HepG2 (cell line): ENCODE measurements at regions not wholly inside any gene's neighbourhood (a gene's known extent, or its start where the extent isn't known, plus 50 kb on each side); places are given as distances from the start of the nearest gene placed in this dataset.

Experiments
- ATAC-seq: fragments of 200-7000 bp; cut with Tn5 transposase; 3 replicates; pipeline ENCODE4 v1.9.1; 2020; ENCODE audit warnings: mild to moderate bottlenecking, moderate library complexity
- BruUV-seq: library from RNA; stranded (reverse); fragments of 400-500 nt; replicated peaks from 2 replicates; lab custom pipeline; 2021; lab: Mats Ljungman, UMichigan
- CTCF ChIA-PET: fragments of 300-600 bp; formaldehyde crosslinking; extraction: SDS; loops from one replicate; lab custom pipeline; 2021; ENCODE audit warnings: low total read pairs, inconsistent platforms, low intra/inter-chr PET ratio; lab: Yijun Ruan, JAX
- POLR2A ChIA-PET: fragments of 350-600 bp; sonication (Branson Sonifier 250); formaldehyde crosslinking; loops from one replicate; lab custom pipeline; 2020; ENCODE audit warnings: antibody characterized with exemption, inconsistent platforms; lab: Yijun Ruan, JAX
- DNase-seq: peaks from one replicate; pipeline ENCODE4 v3.0.0-alpha.2; 2015; ENCODE audit warnings: low spot score
- FAIRE-seq: peaks from 3 replicates; lab custom pipeline; 2011; peaks lifted over from hg19 to GRCh38; lab: Jason Lieb, UNC
- H2AFZ ChIP-seq: one replicate; pipeline ENCODE4 v1.6.1; 2011; ENCODE audit warnings: low read length, inconsistent platforms
- H3K27ac ChIP-seq: fragments of 300-600 bp; 3 replicates; pipeline ENCODE4 v1.8.0; 2011; ENCODE audit warnings: mixed run types, mild to moderate bottlenecking, mixed read lengths, low read length, inconsistent platforms; ENCODE audit not compliant: insufficient read depth; ENCODE audit errors: extremely low read length
- H3K27me3 ChIP-seq, 2 experiments: fragments of 200-600 bp in 1 of 2; 2 replicates in 1 of 2; 3 replicates in 1 of 2; pipeline versions ENCODE4 v1.6.0 to v1.8.0; 2011; ENCODE audit warnings: low read length in 2 of 2, mild to moderate bottlenecking in 2 of 2, moderate library complexity in 2 of 2, inconsistent platforms in 1 of 2; ENCODE audit not compliant: insufficient read depth in 2 of 2, control insufficient read depth in 1 of 2
- H3K36me3 ChIP-seq, 2 experiments: fragments of 200-600 bp in 1 of 2; replicated peaks in 1 of 2; 2 replicates in 1 of 2; 3 replicates in 1 of 2; pipeline versions ENCODE4 v1.5.1 to v1.8.0; 2011; ENCODE audit warnings: low read length in 2 of 2, inconsistent platforms in 1 of 2; ENCODE audit not compliant: insufficient read depth in 2 of 2, control insufficient read depth in 1 of 2
- H3K4me1 ChIP-seq: 2 replicates; pipeline ENCODE4 v1.5.1; 2012; ENCODE audit warnings: low read length, inconsistent platforms; ENCODE audit not compliant: insufficient read depth
- H3K4me2 ChIP-seq: 2 replicates; pipeline ENCODE4 v1.6.0; 2011; ENCODE audit warnings: low read depth, low read length, inconsistent platforms
- H3K4me3 ChIP-seq, 3 experiments: fragments of 200-600 bp in 1 of 3; sonication (generic), shearing (Covaris generic) in 1 of 3; replicated peaks in 1 of 3; 2 replicates each; pipeline ENCODE4 v1.5.1; 2011 to 2016; ENCODE audit warnings: low read length in 3 of 3, inconsistent platforms in 2 of 3, low read depth in 2 of 3, mild to moderate bottlenecking in 2 of 3, control low read depth in 1 of 3, mixed read lengths in 1 of 3; ENCODE audit not compliant: insufficient read depth in 1 of 3
- H3K79me2 ChIP-seq: one replicate; pipeline ENCODE4 v1.6.1; 2011; ENCODE audit warnings: low read length, inconsistent platforms; ENCODE audit not compliant: insufficient read depth
- H3K9ac ChIP-seq: 2 replicates; pipeline ENCODE4 v1.6.0; 2011; ENCODE audit warnings: mild to moderate bottlenecking, low read depth, low read length, inconsistent platforms; ENCODE audit not compliant: insufficient read depth
- H3K9me3 ChIP-seq: 2 replicates; pipeline ENCODE4 v1.5.1; 2012; ENCODE audit warnings: mild to moderate bottlenecking, low read length
- H4K20me1 ChIP-seq: 2 replicates; pipeline ENCODE4 v1.6.0; 2011; ENCODE audit warnings: inconsistent platforms, mild to moderate bottlenecking, low read length, moderate library complexity; ENCODE audit not compliant: insufficient read depth
- CCDC6 ChIP-seq: sonication (generic); formaldehyde crosslinking; IDR thresholded peaks from 2 replicates; pipeline ENCODE4 v1.8.1; 2022; ENCODE audit warnings: mild to moderate bottlenecking, missing genetic modification reagents, moderate library complexity
- CREM ChIP-seq, 2 experiments: sonication (generic) in 1 of 2; formaldehyde crosslinking in 1 of 2; IDR thresholded peaks; 2 replicates each; pipeline versions ENCODE4 v1.4.0 to v1.6.1; 2016 to 2020; ENCODE audit warnings: antibody characterized with exemption in 1 of 2, mild to moderate bottlenecking in 1 of 2, missing genetic modification reagents in 1 of 2
- E2F5 ChIP-seq: sonication (generic); formaldehyde crosslinking; conservative IDR thresholded peaks from 2 replicates; pipeline ENCODE4 v1.4.0; 2020; ENCODE audit warnings: missing genetic modification reagents
- ERF ChIP-seq: IDR thresholded peaks from 2 replicates; pipeline ENCODE4 v1.6.1; 2018; ENCODE audit warnings: missing biosample characterization, missing genetic modification reagents
- JARID2 ChIP-seq: sonication (generic); formaldehyde crosslinking; IDR thresholded peaks from 2 replicates; pipeline ENCODE4 v1.8.1; 2023; ENCODE audit warnings: missing genetic modification reagents, inconsistent platforms; ENCODE audit not compliant: insufficient replicate concordance
- MXD3 ChIP-seq: IDR thresholded peaks from 2 replicates; pipeline ENCODE4 v1.6.1; 2016; ENCODE audit warnings: mild to moderate bottlenecking, missing biosample characterization, missing genetic modification reagents
- NONO ChIP-seq, 2 experiments: fragments of 450-650 bp in 1 of 2; sonication (generic) in 1 of 2; formaldehyde crosslinking in 1 of 2; IDR thresholded peaks in 1 of 2; conservative IDR thresholded peaks in 1 of 2; 2 replicates each; pipeline versions ENCODE4 v1.6.1 to v1.8.0; 2017 to 2022; ENCODE audit warnings: mild to moderate bottlenecking in 1 of 2, missing genetic modification reagents in 1 of 2, moderate library complexity in 1 of 2
- POGK ChIP-seq: sonication (generic); formaldehyde crosslinking; conservative IDR thresholded peaks from 2 replicates; pipeline ENCODE4 v1.8.0; 2022; ENCODE audit warnings: mild to moderate bottlenecking, moderate library complexity, missing genetic modification reagents
- SETDB1 ChIP-seq: sonication (generic); formaldehyde crosslinking; IDR thresholded peaks from 2 replicates; pipeline ENCODE4 v1.5.1; 2020; ENCODE audit warnings: missing genetic modification reagents, mild to moderate bottlenecking, borderline replicate concordance
- SP5 ChIP-seq: IDR thresholded peaks from 2 replicates; pipeline ENCODE4 v1.6.1; 2016; ENCODE audit warnings: low read depth, borderline replicate concordance
- TRIM24 ChIP-seq: sonication (generic); formaldehyde crosslinking; IDR thresholded peaks from 2 replicates; pipeline ENCODE4 v1.8.0; 2022; ENCODE audit warnings: mild to moderate bottlenecking, missing genetic modification reagents
- ZBTB38 ChIP-seq: sonication (generic); formaldehyde crosslinking; IDR thresholded peaks from 2 replicates; pipeline ENCODE4 v1.5.1; 2020; ENCODE audit warnings: mild to moderate bottlenecking, missing genetic modification reagents
- ZFP62 ChIP-seq: sonication (generic); formaldehyde crosslinking; IDR thresholded peaks from 2 replicates; pipeline ENCODE4 v1.4.0; 2020; ENCODE audit warnings: missing genetic modification reagents
- ZNF589 ChIP-seq: sonication (generic); formaldehyde crosslinking; conservative IDR thresholded peaks from 2 replicates; pipeline ENCODE4 v1.8.0; 2022; ENCODE audit warnings: mild to moderate bottlenecking, moderate library complexity, missing genetic modification reagents
- ZNF839 ChIP-seq: sonication (generic); formaldehyde crosslinking; IDR thresholded peaks from 2 replicates; pipeline ENCODE4 v1.4.0; 2020; ENCODE audit warnings: missing genetic modification reagents, mild to moderate bottlenecking, borderline replicate concordance
- ZNF891 ChIP-seq: sonication (generic); formaldehyde crosslinking; IDR thresholded peaks from 2 replicates; pipeline ENCODE4 v1.5.0; 2020; ENCODE audit warnings: mild to moderate bottlenecking, missing genetic modification reagents
- WGBS: methylation state at CpG from one replicate; pipeline ENCODE4 v1.1.6; 2017; ENCODE audit warnings: low lambda C conversion rate; 5-methylcytosine and 5-hydroxymethylcytosine counted together
- in situ Hi-C: cut with HindIII; loops from 2 replicates; pipeline ENCODE4 v1.10.0; 2017; ENCODE audit warnings: low pct_unique_long_range_greater_than_20kb; ENCODE audit not compliant: extremely low pct_ligation_motif_present
- intact Hi-C: fragments of 100-400 bp; cut with micrococcal nuclease; formaldehyde crosslinking; loops from one replicate; pipeline ENCODE4 v1.10.0; 2022; ENCODE audit not compliant: unreplicated experiment
- TF ChIP-seq, protein P1 (sequence below): sonication (generic); formaldehyde crosslinking; IDR thresholded peaks from 2 replicates; pipeline ENCODE4 v1.5.0; 2020; ENCODE audit warnings: missing genetic modification reagents

GRCh38 chr3:182063742-182064141, 352.0 kb downstream of the SOX2 start:
- H3K4me2 ChIP-seq = no peak overlapping the region
- no peaks in the 10 kb centered on the region for H3K27me3 ChIP-seq
- ChIA-PET CTCF (no interaction called here), POLR2A (no interaction called here)
- no peak overlapping the region for H3K27ac ChIP-seq
- FAIRE-seq (no peak), DNase-seq (no peak), ATAC-seq (no peak)
- intact Hi-C loops = no loop called here
- WGBS = 0% methylated on average over 1 of the region's 1 CpG
- H3K79me2 ChIP-seq = no peaks in the 10 kb centered on the region
- BruUV-seq = no TSS peak
- no peaks in the 10 kb centered on the region for H3K4me1 ChIP-seq
- no peak overlapping the region for H3K4me3 ChIP-seq
- H3K36me3 ChIP-seq = no peaks in the 10 kb centered on the region
- no peaks in the 10 kb centered on the region for H4K20me1 ChIP-seq
- H3K9ac ChIP-seq = no peak overlapping the region
- no peak overlapping the region for H2AFZ ChIP-seq
- no peaks in the 10 kb centered on the region for H3K9me3 ChIP-seq
- in situ Hi-C loops = no loop called here
- TF ChIP-seq ZNF891 = no peak
- TF ChIP-seq SETDB1 (CRISPR knock-in tag) = no peak
- TF ChIP-seq SP5 (CRISPR knock-in tag) = no peak
- TF ChIP-seq, protein P1, sequence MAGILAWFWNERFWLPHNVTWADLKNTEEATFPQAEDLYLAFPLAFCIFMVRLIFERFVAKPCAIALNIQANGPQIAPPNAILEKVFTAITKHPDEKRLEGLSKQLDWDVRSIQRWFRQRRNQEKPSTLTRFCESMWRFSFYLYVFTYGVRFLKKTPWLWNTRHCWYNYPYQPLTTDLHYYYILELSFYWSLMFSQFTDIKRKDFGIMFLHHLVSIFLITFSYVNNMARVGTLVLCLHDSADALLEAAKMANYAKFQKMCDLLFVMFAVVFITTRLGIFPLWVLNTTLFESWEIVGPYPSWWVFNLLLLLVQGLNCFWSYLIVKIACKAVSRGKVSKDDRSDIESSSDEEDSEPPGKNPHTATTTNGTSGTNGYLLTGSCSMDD (CRISPR knock-in tag) = no peak
- TF ChIP-seq JARID2 = no peak
- no peak for TF ChIP-seq MXD3 (CRISPR knock-in tag)
- no peak for TF ChIP-seq ZBTB38 (CRISPR knock-in tag)
- TF ChIP-seq TRIM24 (CRISPR knock-in tag) = no peak
- TF ChIP-seq ZNF589 (CRISPR knock-in tag) = no peak
- TF ChIP-seq ZFP62 (CRISPR knock-in tag) = no peak
- no peak for TF ChIP-seq CCDC6 (CRISPR knock-in tag)
- TF ChIP-seq E2F5 (CRISPR knock-in tag) = no peak
- no peak for TF ChIP-seq ZNF839 (CRISPR knock-in tag)
- TF ChIP-seq ERF = no peak
- no peak for TF ChIP-seq CREM (IDR thresholded peaks at IDR 0.05)
- no peak for TF ChIP-seq CREM (CRISPR knock-in tag; IDR thresholded peaks at IDR 0.05)
- TF ChIP-seq POGK (CRISPR knock-in tag) = no peak
- TF ChIP-seq NONO (IDR thresholded peaks at IDR 0.05) = no peak
- no peak for TF ChIP-seq NONO (CRISPR knock-in tag; conservative IDR thresholded peaks at IDR 0.05)
